ENCODE measurements at regions not wholly inside any gene's neighbourhood (a gene's known extent, or its start where the extent isn't known, plus 50 kb on each side); places are given as distances from the start of the nearest gene placed in this dataset.

GRCh38 chr2:120825370-120826259 lies 89.9 kb downstream of the GLI2 start:
- TF ChIP-seq CTCF (conservative IDR thresholded peaks at IDR 0.05) = no peak
- TF ChIP-seq ZFX (IDR thresholded peaks at IDR 0.05) = no peak

Measured in C4-2B (cell line).